ENCODE measurements at regions not wholly inside any gene's neighbourhood (a gene's known extent, or its start where the extent isn't known, plus 50 kb on each side); places are given as distances from the start of the nearest gene placed in this dataset.
"Not testable (repeated sequence)": the region's sequence is repeated elsewhere in the genome, so short reads cannot be mapped to it uniquely, and the experiment has no call there.

DNA sequence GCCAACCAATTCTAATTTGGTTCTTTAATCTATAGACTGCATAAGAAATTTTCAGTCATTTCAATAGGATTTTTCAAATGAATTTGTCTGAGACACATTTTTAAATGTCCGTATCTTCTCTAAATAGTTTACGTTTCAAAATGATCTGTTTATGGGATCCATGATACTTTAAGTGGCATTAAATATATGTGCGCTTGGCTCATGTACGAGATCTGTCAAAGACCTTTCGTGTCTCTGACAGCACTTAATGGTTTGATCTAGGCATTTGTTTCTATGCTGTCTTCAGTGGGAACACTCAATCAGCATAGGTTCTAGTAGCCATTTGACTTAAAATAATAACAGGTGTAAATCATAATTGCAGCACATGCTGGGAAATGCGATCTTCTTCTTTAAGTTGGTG lies 731.0 kb downstream of the CENPC start:
- no peaks in the 10 kb centered on the region for H3K9me3 ChIP-seq (ENCODE audit: control insufficient read depth, insufficient read depth, low read length)
- 100% methylated on average over 3 of the region's 6 CpGs for WGBS (ENCODE audit: insufficient coverage)
- H3K27me3 ChIP-seq (ENCODE audit: control insufficient read depth, insufficient read depth, low read length), result no peaks in the 10 kb centered on the region
- H3K36me3 ChIP-seq (ENCODE audit: control insufficient read depth, insufficient read depth, low read length), result no peaks in the 10 kb centered on the region
- H3K4me1 ChIP-seq (ENCODE audit: control insufficient read depth, insufficient read depth, low read length), result no peaks in the 10 kb centered on the region
- DNase-seq (ENCODE audit: low read depth in 4 of 6, low spot score in 6 of 6), result no peak
- H3K27ac ChIP-seq (ENCODE audit: low read depth, low read length), result no peak overlapping the region
- no peak overlapping the region for H3K4me3 ChIP-seq (ENCODE audit: low read depth, low read length)

GRCh38 chr4:66805582-66805981 lies 739.7 kb downstream of the CENPC start:
- Histone ChIP-seq H3K4me1 (ENCODE audit: control insufficient read depth, insufficient read depth, low read length) (no peaks in the 10 kb centered on the region), H3K27ac (ENCODE audit: low read depth, low read length) (no peak overlapping the region), H3K9me3 (ENCODE audit: control insufficient read depth, insufficient read depth, low read length) (no peaks in the 10 kb centered on the region), H3K36me3 (ENCODE audit: control insufficient read depth, insufficient read depth, low read length) (no peaks in the 10 kb centered on the region), H3K27me3 (ENCODE audit: control insufficient read depth, insufficient read depth, low read length) (no peaks in the 10 kb centered on the region), H3K4me3 (ENCODE audit: low read depth, low read length) (no peak overlapping the region)
- no CpG with 5 or more reads among the region's 1 CpG for WGBS (ENCODE audit: insufficient coverage)
- DNase-seq (ENCODE audit: low read depth in 4 of 6, low spot score in 6 of 6), result peak in 1 of 6 donors; percentile 37

GRCh38 chr4:66804979-66805378 lies 740.3 kb downstream of the CENPC start:
- no peaks in the 10 kb centered on the region for H3K9me3 ChIP-seq (ENCODE audit: control insufficient read depth, insufficient read depth, low read length)
- H3K4me1 ChIP-seq (ENCODE audit: control insufficient read depth, insufficient read depth, low read length), result no peaks in the 10 kb centered on the region
- no peaks in the 10 kb centered on the region for H3K27me3 ChIP-seq (ENCODE audit: control insufficient read depth, insufficient read depth, low read length)
- no peak overlapping the region for H3K4me3 ChIP-seq (ENCODE audit: low read depth, low read length)
- 82% methylated on average over 2 of the region's 3 CpGs for WGBS (ENCODE audit: insufficient coverage)
- no peaks in the 10 kb centered on the region for H3K36me3 ChIP-seq (ENCODE audit: control insufficient read depth, insufficient read depth, low read length)
- peak in 1 of 6 donors; percentile 67 for DNase-seq (ENCODE audit: low read depth in 4 of 6, low spot score in 6 of 6)
- H3K27ac ChIP-seq (ENCODE audit: low read depth, low read length), result no peak overlapping the region

DNA sequence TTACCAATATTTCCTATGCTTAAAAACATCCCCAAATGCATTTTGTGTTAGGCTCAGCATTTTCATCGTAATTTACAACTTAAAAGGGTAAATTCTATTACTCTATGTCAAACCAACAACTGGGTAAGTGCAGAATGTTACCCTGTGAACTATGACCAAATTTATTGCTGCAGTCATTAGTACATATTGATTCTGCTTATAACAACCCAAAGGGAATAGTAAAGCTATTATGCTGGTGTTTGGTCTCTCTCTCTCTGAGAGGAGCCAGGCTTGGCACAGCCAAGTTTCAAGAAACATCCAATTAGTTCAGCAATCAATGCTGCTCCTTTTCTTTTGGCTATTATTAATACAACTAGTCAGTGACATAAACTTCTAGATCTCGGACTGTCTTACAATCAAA lies 747.7 kb downstream of the CENPC start:
- Histone ChIP-seq H3K36me3 (ENCODE audit: control insufficient read depth, insufficient read depth, low read length) (no peaks in the 10 kb centered on the region), H3K9me3 (ENCODE audit: control insufficient read depth, insufficient read depth, low read length) (no peaks in the 10 kb centered on the region), H3K27ac (ENCODE audit: low read depth, low read length) (no peak overlapping the region), H3K4me3 (ENCODE audit: low read depth, low read length) (no peak overlapping the region), H3K4me1 (ENCODE audit: control insufficient read depth, insufficient read depth, low read length) (no peaks in the 10 kb centered on the region), H3K27me3 (ENCODE audit: control insufficient read depth, insufficient read depth, low read length) (no peaks in the 10 kb centered on the region)
- peak in 1 of 6 donors; percentile 22 for DNase-seq (ENCODE audit: low read depth in 4 of 6, low spot score in 6 of 6)
- no CpG with 5 or more reads among the region's 2 CpGs for WGBS (ENCODE audit: insufficient coverage)

DNA sequence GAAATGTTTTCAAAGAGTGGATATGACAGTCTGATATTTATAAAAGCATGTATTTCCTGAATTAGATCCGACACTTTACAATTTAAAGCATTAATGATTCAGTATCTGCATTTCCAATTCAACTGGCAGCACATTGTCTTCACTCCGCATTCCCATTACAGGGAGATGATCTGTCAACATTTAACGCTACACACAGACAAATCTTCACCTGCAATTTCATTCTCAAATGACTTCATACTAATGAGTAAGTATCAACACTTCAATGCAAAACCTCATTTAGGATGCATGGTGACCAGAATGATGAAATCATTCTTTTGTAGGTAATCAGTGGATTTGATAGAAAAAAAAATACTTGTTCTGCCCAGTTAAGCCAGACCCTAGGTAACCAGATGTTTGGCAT lies 749.6 kb downstream of the CENPC start:
- H3K36me3 ChIP-seq (ENCODE audit: control insufficient read depth, insufficient read depth, low read length), result no peaks in the 10 kb centered on the region
- no peak overlapping the region for H3K27ac ChIP-seq (ENCODE audit: low read depth, low read length)
- WGBS (ENCODE audit: insufficient coverage), result 100% methylated on average over 1 of the region's 3 CpGs

DNA sequence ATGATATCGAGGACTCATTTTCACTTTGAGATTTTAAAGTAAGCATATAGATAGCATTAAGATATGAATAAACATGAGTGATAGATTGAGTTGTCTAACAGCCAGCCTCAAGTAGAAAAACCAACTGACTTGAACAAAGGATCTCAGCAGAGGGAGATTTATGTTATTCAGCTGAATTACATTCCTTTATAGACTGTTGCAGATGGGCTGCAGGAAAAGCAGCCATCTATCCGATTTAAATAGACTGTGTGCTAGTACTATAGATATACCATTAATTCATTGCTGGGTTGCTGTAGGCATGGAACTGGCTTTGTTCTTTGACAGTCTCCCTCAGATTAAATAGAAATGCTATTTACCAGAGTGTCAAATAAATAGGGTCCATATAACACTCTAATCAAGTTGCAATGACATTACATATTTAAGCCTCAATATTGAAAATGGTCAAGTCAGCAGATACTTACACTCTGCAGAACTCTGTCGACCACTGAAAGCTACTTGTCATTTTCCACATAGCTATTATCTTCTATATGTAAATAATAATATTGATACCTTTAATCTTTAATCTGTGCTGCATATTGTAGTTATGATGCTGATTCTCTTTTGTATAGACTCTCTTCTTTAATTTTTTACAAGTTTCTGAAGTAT lies 750.8 kb downstream of the CENPC start:
- H3K9me3 ChIP-seq (ENCODE audit: control insufficient read depth, insufficient read depth, low read length), result no peaks in the 10 kb centered on the region
- no CpG with 5 or more reads among the region's 3 CpGs for WGBS (ENCODE audit: insufficient coverage)
- peak in 2 of 6 donors; percentile 48 to 52 for DNase-seq (ENCODE audit: low read depth in 4 of 6, low spot score in 6 of 6)
- no peaks in the 10 kb centered on the region for H3K4me1 ChIP-seq (ENCODE audit: control insufficient read depth, insufficient read depth, low read length)
- no peaks in the 10 kb centered on the region for H3K36me3 ChIP-seq (ENCODE audit: control insufficient read depth, insufficient read depth, low read length)
- no peaks in the 10 kb centered on the region for H3K27me3 ChIP-seq (ENCODE audit: control insufficient read depth, insufficient read depth, low read length)
- no peak overlapping the region for H3K27ac ChIP-seq (ENCODE audit: low read depth, low read length)
- no peak overlapping the region for H3K4me3 ChIP-seq (ENCODE audit: low read depth, low read length)

More for the DNA sequence above, 749.6 kb downstream of the CENPC start:
- Histone ChIP-seq H3K27me3 (ENCODE audit: control insufficient read depth, insufficient read depth, low read length) (no peaks in the 10 kb centered on the region), H3K4me1 (ENCODE audit: control insufficient read depth, insufficient read depth, low read length) (no peaks in the 10 kb centered on the region), H3K4me3 (ENCODE audit: low read depth, low read length) (no peak overlapping the region), H3K9me3 (ENCODE audit: control insufficient read depth, insufficient read depth, low read length) (no peaks in the 10 kb centered on the region)
- DNase-seq (ENCODE audit: low read depth in 4 of 6, low spot score in 6 of 6), result peak in 1 of 6 donors; percentile 20

- no peak overlapping the region for H3K27ac ChIP-seq (ENCODE audit: low read depth, low read length)
- no peaks in the 10 kb centered on the region for H3K27me3 ChIP-seq (ENCODE audit: control insufficient read depth, insufficient read depth, low read length)
- H3K9me3 ChIP-seq (ENCODE audit: control insufficient read depth, insufficient read depth, low read length), result no peaks in the 10 kb centered on the region
- no peaks in the 10 kb centered on the region for H3K4me1 ChIP-seq (ENCODE audit: control insufficient read depth, insufficient read depth, low read length)
- H3K36me3 ChIP-seq (ENCODE audit: control insufficient read depth, insufficient read depth, low read length), result no peaks in the 10 kb centered on the region
- H3K4me3 ChIP-seq (ENCODE audit: low read depth, low read length), result no peak overlapping the region
- no peak for DNase-seq (ENCODE audit: low read depth in 4 of 6, low spot score in 6 of 6)
- 100% methylated on average over 2 of the region's 2 CpGs for WGBS (ENCODE audit: insufficient coverage)
Observed at GRCh38 chr4:66791686-66792085, 753.6 kb downstream of the CENPC start.

DNA sequence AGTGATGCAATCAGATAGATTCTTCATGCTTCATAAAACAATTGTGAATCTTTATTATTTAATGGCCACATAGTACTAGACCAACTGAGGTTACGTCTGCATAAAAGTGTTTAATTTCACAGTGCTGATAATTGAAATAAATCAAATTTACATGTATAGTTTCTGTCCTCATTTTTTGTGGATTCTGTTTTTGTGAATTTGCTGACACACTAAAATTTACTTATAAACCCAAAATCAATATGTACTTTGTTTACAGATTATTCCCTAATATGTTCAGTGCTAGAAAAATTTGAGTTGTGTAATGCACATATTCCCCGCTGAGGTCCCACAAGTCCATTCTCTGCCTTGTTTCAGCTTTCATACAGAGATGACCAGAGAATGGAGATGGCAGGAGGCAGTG lies 759.8 kb downstream of the CENPC start:
- no peaks in the 10 kb centered on the region for H3K36me3 ChIP-seq (ENCODE audit: control insufficient read depth, insufficient read depth, low read length)
- no peak for DNase-seq (ENCODE audit: low read depth in 4 of 6, low spot score in 6 of 6)
- H3K27me3 ChIP-seq (ENCODE audit: control insufficient read depth, insufficient read depth, low read length), result no peaks in the 10 kb centered on the region
- H3K4me3 ChIP-seq (ENCODE audit: low read depth, low read length), result no peak overlapping the region
- WGBS (ENCODE audit: insufficient coverage), result no CpG with 5 or more reads among the region's 2 CpGs
- no peaks in the 10 kb centered on the region for H3K4me1 ChIP-seq (ENCODE audit: control insufficient read depth, insufficient read depth, low read length)
- H3K27ac ChIP-seq (ENCODE audit: low read depth, low read length), result no peak overlapping the region
- no peaks in the 10 kb centered on the region for H3K9me3 ChIP-seq (ENCODE audit: control insufficient read depth, insufficient read depth, low read length)

- not testable (repeated sequence) for H3K9me3 ChIP-seq (ENCODE audit: control insufficient read depth, insufficient read depth, low read length); H3K4me1 ChIP-seq (ENCODE audit: control insufficient read depth, insufficient read depth, low read length); H3K4me3 ChIP-seq (ENCODE audit: low read depth, low read length); H3K27ac ChIP-seq (ENCODE audit: low read depth, low read length); H3K27me3 ChIP-seq (ENCODE audit: control insufficient read depth, insufficient read depth, low read length); DNase-seq (ENCODE audit: low read depth in 4 of 6, low spot score in 6 of 6); H3K36me3 ChIP-seq (ENCODE audit: control insufficient read depth, insufficient read depth, low read length)
- WGBS (ENCODE audit: insufficient coverage), result 97% methylated on average over 9 of the region's 18 CpGs
Observed at GRCh38 chr4:66782751-66783150, 762.6 kb downstream of the CENPC start.

DNA sequence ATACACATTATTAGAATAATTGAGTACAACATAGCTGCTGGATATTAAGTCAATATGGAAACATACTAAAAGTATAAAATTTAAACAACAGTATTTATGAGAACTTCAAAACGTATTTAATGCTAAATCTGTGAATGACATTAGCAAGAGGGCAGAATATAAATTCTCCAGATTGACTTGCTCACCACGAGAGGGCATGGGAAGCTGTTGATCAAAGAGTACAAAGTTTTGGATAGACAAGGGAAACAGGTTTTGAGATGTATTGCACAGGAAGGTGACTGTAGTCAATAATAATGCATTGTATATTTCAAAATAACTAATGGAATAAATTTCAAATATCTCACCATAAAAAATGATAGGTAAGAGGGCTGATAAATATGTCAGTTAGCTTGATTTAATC lies 768.2 kb downstream of the CENPC start:
- Histone ChIP-seq H3K36me3 (ENCODE audit: control insufficient read depth, insufficient read depth, low read length) (no peaks in the 10 kb centered on the region), H3K27ac (ENCODE audit: low read depth, low read length) (no peak overlapping the region), H3K4me3 (ENCODE audit: low read depth, low read length) (no peak overlapping the region), H3K27me3 (ENCODE audit: control insufficient read depth, insufficient read depth, low read length) (no peaks in the 10 kb centered on the region), H3K4me1 (ENCODE audit: control insufficient read depth, insufficient read depth, low read length) (no peaks in the 10 kb centered on the region), H3K9me3 (ENCODE audit: control insufficient read depth, insufficient read depth, low read length) (no peaks in the 10 kb centered on the region)
- DNase-seq (ENCODE audit: low read depth in 4 of 6, low spot score in 6 of 6), result no peak
- no CpG with 5 or more reads among the region's 2 CpGs for WGBS (ENCODE audit: insufficient coverage)

All from spinal cord (tissue), 9 donors.